ENCODE measurements at regions not wholly inside any gene's neighbourhood (a gene's known extent, or its start where the extent isn't known, plus 50 kb on each side); places are given as distances from the start of the nearest gene placed in this dataset.
"Not testable (repeated sequence)": the region's sequence is repeated elsewhere in the genome, so short reads cannot be mapped to it uniquely, and the experiment has no call there.

- not testable (repeated sequence) for DNase-seq
Observed at GRCh38 chr11:134941936-134942600, 530.0 kb upstream of the B3GAT1 start.

- DNase-seq, result no peak
Observed at GRCh38 chr11:134941326-134941725, 529.3 kb upstream of the B3GAT1 start.

GRCh38 chr11:134940441-134941126, 528.5 kb upstream of the B3GAT1 start:
- DNase-seq, result no peak

- no peak for DNase-seq
Observed at GRCh38 chr11:134939905-134940304, 527.9 kb upstream of the B3GAT1 start.

- DNase-seq, result no peak
Observed at GRCh38 chr11:134939031-134939430, 527.0 kb upstream of the B3GAT1 start.

GRCh38 chr11:134938212-134938611, 526.2 kb upstream of the B3GAT1 start:
- no peak for DNase-seq

- DNase-seq, result not testable (repeated sequence)
Observed at GRCh38 chr11:134937193-134937592, 525.2 kb upstream of the B3GAT1 start.

- DNase-seq, result no peak
Observed at GRCh38 chr11:134932761-134933160, 520.7 kb upstream of the B3GAT1 start.

- DNase-seq, result no peak
Observed at GRCh38 chr11:134925432-134925831, 513.4 kb upstream of the B3GAT1 start.

- no peak for DNase-seq
Observed at GRCh38 chr11:134923441-134923840, 511.4 kb upstream of the B3GAT1 start.

GRCh38 chr11:134921938-134922337, 509.9 kb upstream of the B3GAT1 start:
- DNase-seq, result no peak

- no peak for DNase-seq
Observed at GRCh38 chr11:134920851-134921608, 509.0 kb upstream of the B3GAT1 start.

GRCh38 chr11:134916421-134917213, 504.6 kb upstream of the B3GAT1 start:
- no peak for DNase-seq

GRCh38 chr11:134915881-134916280, 503.8 kb upstream of the B3GAT1 start:
- DNase-seq, result no peak

GRCh38 chr11:134915212-134915611, 503.2 kb upstream of the B3GAT1 start:
- no peak for DNase-seq

GRCh38 chr11:134913999-134914590, 502.1 kb upstream of the B3GAT1 start:
- DNase-seq, result no peak

- no peak for DNase-seq
Observed at GRCh38 chr11:134913391-134913790, 501.3 kb upstream of the B3GAT1 start.

GRCh38 chr11:134911514-134912180, 499.6 kb upstream of the B3GAT1 start:
- DNase-seq, result no peak

- no peak for DNase-seq
Observed at GRCh38 chr11:134908583-134908982, 496.5 kb upstream of the B3GAT1 start.

- DNase-seq, result no peak
Observed at GRCh38 chr11:134907636-134908035, 495.6 kb upstream of the B3GAT1 start.

- DNase-seq, result no peak
Observed at GRCh38 chr11:134906356-134906955, 494.4 kb upstream of the B3GAT1 start.

- no peak for DNase-seq
Observed at GRCh38 chr11:134905928-134906327, 493.9 kb upstream of the B3GAT1 start.

All from MV-4-11 (cell line).